AG09319 (cell line): ENCODE measurements at regions not wholly inside any gene's neighbourhood (a gene's known extent, or its start where the extent isn't known, plus 50 kb on each side); places are given as distances from the start of the nearest gene placed in this dataset.

Source experiments
- DNase-seq: peaks from one replicate; pipeline ENCODE4 v3.0.0-alpha.2; 2010; ENCODE audit warnings: low read depth; ENCODE audit errors: extremely low read depth
- TF ChIP-seq, protein P1 (sequence below): IDR thresholded peaks from 2 replicates; pipeline ENCODE4 v1.5.1; 2011; ENCODE audit warnings: low read depth, mild to moderate bottlenecking, inconsistent platforms, low read length, moderate library complexity

GRCh38 chr3:117539729-117540128 lies 830.1 kb downstream of the TUSC7 start:
- DNase-seq = no peak
- TF ChIP-seq, protein P1, sequence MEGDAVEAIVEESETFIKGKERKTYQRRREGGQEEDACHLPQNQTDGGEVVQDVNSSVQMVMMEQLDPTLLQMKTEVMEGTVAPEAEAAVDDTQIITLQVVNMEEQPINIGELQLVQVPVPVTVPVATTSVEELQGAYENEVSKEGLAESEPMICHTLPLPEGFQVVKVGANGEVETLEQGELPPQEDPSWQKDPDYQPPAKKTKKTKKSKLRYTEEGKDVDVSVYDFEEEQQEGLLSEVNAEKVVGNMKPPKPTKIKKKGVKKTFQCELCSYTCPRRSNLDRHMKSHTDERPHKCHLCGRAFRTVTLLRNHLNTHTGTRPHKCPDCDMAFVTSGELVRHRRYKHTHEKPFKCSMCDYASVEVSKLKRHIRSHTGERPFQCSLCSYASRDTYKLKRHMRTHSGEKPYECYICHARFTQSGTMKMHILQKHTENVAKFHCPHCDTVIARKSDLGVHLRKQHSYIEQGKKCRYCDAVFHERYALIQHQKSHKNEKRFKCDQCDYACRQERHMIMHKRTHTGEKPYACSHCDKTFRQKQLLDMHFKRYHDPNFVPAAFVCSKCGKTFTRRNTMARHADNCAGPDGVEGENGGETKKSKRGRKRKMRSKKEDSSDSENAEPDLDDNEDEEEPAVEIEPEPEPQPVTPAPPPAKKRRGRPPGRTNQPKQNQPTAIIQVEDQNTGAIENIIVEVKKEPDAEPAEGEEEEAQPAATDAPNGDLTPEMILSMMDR = no peak

GRCh38 chr3:117540597-117540996 lies 831.0 kb downstream of the TUSC7 start:
- no peak for DNase-seq
- TF ChIP-seq, protein P1 = no peak

GRCh38 chr3:117541721-117542120 lies 832.1 kb downstream of the TUSC7 start:
- TF ChIP-seq, protein P1 = no peak

GRCh38 chr3:117543521-117543920 lies 833.9 kb downstream of the TUSC7 start:
- TF ChIP-seq, protein P1 = no peak
- DNase-seq = no peak

More at GRCh38 chr3:117541721-117542120, 832.1 kb downstream of the TUSC7 start:
- no peak for DNase-seq

- DNase-seq = no peak
- TF ChIP-seq, protein P1 = no peak
Observed at GRCh38 chr3:117545484-117545883, 835.9 kb downstream of the TUSC7 start.

- TF ChIP-seq, protein P1 = no peak
- DNase-seq = peak; percentile 49
Observed at GRCh38 chr3:117547956-117548550, 838.5 kb downstream of the TUSC7 start.

GRCh38 chr3:117548600-117548999 lies 839.0 kb downstream of the TUSC7 start:
- no peak for DNase-seq
- TF ChIP-seq, protein P1 = no peak
